ENCODE measurements at regions not wholly inside any gene's neighbourhood (a gene's known extent, or its start where the extent isn't known, plus 50 kb on each side); places are given as distances from the start of the nearest gene placed in this dataset.

- DNase-seq: no peak
Observed at GRCh38 chr5:174311121-174311520, 265.6 kb downstream of the NSG2 start.

DNA sequence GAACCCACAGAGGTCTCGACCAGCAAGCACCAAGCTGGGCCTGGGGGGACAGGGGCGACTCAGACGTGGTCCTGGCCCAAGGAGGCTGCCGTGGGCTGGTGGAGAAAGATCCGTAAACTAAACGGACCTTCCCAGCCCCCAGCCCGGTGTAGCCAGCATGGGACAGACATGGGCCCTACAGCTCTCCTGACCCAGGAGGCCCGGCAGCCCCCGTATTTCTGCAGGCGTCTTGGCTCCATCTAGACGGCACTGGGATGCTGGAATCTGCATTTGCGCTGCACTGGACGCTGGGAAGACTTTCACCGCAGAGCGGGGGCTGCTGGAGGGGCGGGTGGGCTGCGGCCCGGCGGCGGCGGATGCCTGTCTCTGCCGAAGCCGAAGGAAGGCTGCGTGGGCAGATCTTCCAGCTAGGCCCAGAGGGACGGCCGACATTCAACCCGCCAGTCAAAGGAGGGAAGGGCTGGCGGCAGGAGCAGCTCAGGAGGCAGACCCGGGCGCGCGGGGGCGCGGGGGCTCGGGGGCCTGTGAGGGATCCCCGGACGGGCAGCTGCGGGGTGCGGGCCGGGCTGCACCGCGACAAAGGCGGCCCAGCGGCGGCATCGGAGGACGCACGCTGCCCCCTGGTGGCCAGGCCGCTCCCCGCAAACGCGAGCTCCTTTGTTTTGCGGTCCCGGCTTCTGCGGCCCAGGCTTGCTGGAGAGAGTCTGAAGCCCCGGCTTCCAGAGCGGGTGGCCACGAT is 266.2 kb downstream of the NSG2 start:
- peak; percentile 60 for DNase-seq

- DNase-seq: no peak
Observed at GRCh38 chr5:174312270-174312617, 266.7 kb downstream of the NSG2 start.

DNA sequence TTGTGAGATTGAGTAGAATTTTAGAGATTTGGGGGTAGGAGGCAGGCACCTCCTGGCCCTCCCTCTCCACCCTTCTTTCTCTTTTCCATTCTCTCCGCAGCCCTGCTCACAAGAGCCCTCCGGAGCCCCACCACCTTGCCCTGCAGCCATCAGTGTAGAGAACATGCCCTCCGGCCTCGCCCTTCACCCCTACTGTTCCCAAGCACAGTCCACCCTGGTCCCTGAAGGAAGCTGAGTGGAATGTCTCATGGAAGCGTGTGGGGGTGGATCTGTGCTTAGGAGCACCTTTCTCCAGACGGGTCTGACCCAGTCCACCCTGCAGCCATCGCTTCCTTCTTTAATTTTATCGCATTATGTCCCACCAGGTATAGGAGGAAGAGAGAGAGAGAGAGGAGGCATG is 267.1 kb downstream of the NSG2 start:
- no peak for DNase-seq

GRCh38 chr5:174313615-174314014 is 268.1 kb downstream of the NSG2 start:
- no peak for DNase-seq

GRCh38 chr5:174314261-174314660 is 268.8 kb downstream of the NSG2 start:
- no peak for DNase-seq

GRCh38 chr5:174315471-174315870 is 270.0 kb downstream of the NSG2 start:
- no peak for DNase-seq

DNA sequence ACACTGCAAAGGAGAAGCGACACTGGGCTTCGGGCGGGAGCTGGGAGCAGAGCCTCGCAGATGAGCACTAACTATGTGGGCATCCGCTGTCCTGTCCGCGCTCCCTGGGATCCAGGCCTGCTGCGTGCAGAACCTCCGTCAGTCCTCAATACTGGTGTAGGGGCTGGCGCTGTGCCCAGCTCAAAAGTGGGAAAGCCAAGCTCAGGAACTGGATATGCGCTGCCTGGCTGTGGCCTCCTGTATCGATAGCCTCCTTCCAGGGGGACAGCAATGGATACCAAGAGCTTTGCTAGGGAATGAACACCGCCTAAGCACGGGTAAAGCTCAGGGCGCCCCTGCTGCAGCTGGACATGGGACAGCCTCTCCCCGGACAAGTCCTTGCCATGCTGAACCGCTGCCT is 270.4 kb downstream of the NSG2 start:
- DNase-seq: no peak

DNA sequence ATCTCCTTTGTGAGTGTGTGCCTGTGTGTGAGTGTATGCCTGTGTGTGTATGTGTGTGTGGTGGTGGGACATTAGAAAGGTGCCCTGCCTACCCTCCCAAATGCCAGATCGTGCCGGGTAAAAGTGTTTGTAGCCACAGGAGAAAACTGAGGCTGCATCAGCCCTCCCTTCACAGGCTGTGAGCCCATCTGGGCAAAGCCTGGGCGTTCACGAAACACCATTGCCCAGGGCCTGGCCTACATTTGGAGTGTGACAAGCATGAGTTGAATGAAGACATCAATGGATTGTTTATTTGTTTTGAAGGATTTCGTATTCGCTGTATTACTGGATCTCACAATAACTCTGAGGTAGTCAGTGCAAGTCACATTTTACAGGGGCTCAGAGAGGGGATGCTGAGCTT is 270.8 kb downstream of the NSG2 start:
- no peak for DNase-seq

- no peak for DNase-seq
Observed at GRCh38 chr5:174317256-174317894, 271.9 kb downstream of the NSG2 start.

- no peak for DNase-seq
Observed at GRCh38 chr5:174318578-174318977, 273.1 kb downstream of the NSG2 start.

DNA sequence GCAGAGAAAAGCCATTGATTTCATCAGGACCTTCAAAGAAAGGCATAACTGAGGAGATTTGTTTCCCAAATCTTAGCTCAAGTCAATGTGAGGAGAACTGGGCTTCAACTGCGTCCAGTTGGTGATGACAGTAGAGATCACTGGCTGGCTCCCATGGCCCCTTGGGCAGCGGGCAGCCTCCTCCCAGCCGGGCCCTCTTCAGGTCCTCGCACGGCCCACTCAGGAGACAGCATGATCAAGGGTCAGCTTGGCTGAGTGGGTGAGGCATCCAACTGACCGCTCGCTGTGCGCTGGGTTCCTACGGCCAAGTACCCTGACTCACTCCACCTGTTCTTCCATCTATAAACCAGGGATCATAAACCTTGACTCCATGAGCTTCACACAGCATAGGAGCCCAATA is 274.0 kb downstream of the NSG2 start:
- DNase-seq: no peak

- DNase-seq: no peak
Observed at GRCh38 chr5:174320051-174320450, 274.5 kb downstream of the NSG2 start.

DNA sequence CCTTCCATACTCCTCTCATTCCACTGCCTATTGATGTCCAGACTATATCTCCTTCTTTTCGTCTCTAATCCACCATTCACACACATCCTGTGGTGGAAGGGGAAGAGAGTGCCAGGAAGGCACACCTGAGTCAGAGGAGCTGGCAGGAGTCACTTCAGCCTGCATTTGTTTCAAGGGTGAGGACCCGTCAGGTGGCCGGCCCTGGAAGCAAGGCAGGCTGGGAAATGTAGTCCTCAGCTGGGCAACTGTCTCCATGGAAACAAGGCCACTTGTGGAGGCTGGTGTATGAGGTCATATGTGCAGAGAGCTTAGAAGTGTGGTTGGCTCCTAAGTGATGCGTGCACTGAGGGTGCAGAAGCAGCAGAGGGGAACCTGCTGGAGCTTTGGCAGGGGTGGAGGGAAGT is 278.4 kb downstream of the NSG2 start:
- no peak for DNase-seq

DNA sequence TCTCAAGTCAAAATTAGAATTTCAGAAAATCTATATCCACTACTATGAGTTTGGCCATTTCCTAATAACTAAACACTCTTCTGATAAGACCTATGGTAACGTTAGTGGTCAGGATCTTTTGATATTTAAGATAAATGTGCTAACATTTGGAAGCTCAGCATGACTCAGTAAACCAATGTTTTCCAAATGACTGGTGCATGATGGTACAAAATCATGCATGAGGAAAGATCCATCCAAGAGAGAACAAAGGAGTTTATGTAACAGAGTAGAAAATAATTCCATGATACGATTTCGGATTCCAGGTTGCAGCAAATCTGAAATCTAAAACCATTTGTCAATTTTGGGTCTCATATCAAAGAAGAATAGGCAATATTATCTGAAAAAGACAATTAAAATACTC is 279.2 kb downstream of the NSG2 start:
- no peak for DNase-seq

GRCh38 chr5:174325431-174325830 is 279.9 kb downstream of the NSG2 start:
- DNase-seq: no peak

- DNase-seq: no peak
Observed at GRCh38 chr5:174325961-174326360, 280.5 kb downstream of the NSG2 start.

DNA sequence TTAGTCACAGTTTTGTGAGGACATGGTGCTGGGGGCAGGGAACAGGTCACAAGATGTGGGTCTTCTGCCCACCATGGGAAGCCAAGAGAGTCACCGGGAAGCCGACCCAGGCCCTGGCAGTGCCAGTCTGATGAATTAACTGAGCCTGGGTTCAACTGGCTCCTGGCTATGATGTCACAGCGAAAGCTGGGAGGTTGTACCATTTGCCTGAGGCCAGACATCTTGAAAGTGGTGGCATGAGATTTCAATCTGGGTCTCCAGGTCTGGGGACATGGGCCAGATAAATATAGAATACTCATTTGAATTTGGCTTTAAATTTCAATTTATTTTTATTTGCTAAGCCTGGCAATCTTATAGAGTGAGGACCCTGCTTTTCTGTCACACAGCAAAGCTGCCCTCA is 280.9 kb downstream of the NSG2 start:
- no peak for DNase-seq

GRCh38 chr5:174327317-174327864 is 281.9 kb downstream of the NSG2 start:
- peak; percentile 71 for DNase-seq

- no peak for DNase-seq
Observed at GRCh38 chr5:174327896-174328295, 282.4 kb downstream of the NSG2 start.

- no peak for DNase-seq
Observed at GRCh38 chr5:174328631-174329299, 283.3 kb downstream of the NSG2 start.

- DNase-seq: no peak
Observed at GRCh38 chr5:174329738-174330137, 284.2 kb downstream of the NSG2 start.

GRCh38 chr5:174335682-174336364 is 290.3 kb downstream of the NSG2 start:
- DNase-seq: no peak

Measured in left kidney (tissue), 1 donor.